Breast epithelium (tissue), 3 donors: ENCODE measurements at regions not wholly inside any gene's neighbourhood (a gene's known extent, or its start where the extent isn't known, plus 50 kb on each side); places are given as distances from the start of the nearest gene placed in this dataset.

Source experiments
- POLR2A ChIP-seq: fragments of 450-650 bp; IDR thresholded peaks from one replicate; pipeline ENCODE4 v1.6.1; 2016; ENCODE audit warnings: antibody characterized with exemption, mild to moderate bottlenecking, moderate library complexity
- TF ChIP-seq, protein P1 (sequence below), 3 donors: fragments of 450-650 bp; IDR thresholded peaks; one replicate each; pipeline ENCODE4 v1.5.1; 2016 to 2017; ENCODE audit warnings: antibody characterized with exemption in 3 of 3, mild to moderate bottlenecking in 3 of 3, moderate library complexity in 3 of 3

DNA sequence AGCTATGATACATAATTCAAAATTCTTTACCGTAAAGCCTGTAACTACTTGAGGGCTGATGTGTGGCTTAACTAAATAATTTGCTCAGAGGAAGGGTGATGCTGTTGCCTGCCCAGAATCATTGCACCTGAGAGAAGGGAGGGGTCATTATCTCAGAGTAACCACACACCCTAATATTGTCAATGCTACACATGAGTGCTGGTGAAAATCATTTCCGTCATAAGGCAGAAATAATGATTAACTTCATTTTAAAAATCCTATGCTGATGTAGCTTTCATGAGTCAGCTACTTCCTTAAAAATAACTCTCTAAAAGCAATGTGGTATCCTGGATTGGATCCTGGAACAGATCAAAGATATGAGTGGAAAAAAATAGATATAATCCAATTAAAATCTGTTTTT lies 146.4 kb upstream of the FAM83B start:
- TF ChIP-seq, protein P1, sequence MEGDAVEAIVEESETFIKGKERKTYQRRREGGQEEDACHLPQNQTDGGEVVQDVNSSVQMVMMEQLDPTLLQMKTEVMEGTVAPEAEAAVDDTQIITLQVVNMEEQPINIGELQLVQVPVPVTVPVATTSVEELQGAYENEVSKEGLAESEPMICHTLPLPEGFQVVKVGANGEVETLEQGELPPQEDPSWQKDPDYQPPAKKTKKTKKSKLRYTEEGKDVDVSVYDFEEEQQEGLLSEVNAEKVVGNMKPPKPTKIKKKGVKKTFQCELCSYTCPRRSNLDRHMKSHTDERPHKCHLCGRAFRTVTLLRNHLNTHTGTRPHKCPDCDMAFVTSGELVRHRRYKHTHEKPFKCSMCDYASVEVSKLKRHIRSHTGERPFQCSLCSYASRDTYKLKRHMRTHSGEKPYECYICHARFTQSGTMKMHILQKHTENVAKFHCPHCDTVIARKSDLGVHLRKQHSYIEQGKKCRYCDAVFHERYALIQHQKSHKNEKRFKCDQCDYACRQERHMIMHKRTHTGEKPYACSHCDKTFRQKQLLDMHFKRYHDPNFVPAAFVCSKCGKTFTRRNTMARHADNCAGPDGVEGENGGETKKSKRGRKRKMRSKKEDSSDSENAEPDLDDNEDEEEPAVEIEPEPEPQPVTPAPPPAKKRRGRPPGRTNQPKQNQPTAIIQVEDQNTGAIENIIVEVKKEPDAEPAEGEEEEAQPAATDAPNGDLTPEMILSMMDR (IDR thresholded peaks at IDR 0.05): no peak
- TF ChIP-seq POLR2A: no peak
